WI38 (cell line): ENCODE measurements at regions not wholly inside any gene's neighbourhood (a gene's known extent, or its start where the extent isn't known, plus 50 kb on each side); places are given as distances from the start of the nearest gene placed in this dataset.
"Not testable (repeated sequence)": the region's sequence is repeated elsewhere in the genome, so short reads cannot be mapped to it uniquely, and the experiment has no call there.

Experiments
- H3K4me3 ChIP-seq: 2 replicates; pipeline ENCODE4 v1.5.1; 2011; ENCODE audit warnings: low read depth, mild to moderate bottlenecking, control low read depth, low read length
- TF ChIP-seq, protein P1 (sequence below): IDR thresholded peaks from 2 replicates; pipeline ENCODE4 v1.5.1; 2012; ENCODE audit warnings: low read depth, mild to moderate bottlenecking, control low read depth, low read length

DNA sequence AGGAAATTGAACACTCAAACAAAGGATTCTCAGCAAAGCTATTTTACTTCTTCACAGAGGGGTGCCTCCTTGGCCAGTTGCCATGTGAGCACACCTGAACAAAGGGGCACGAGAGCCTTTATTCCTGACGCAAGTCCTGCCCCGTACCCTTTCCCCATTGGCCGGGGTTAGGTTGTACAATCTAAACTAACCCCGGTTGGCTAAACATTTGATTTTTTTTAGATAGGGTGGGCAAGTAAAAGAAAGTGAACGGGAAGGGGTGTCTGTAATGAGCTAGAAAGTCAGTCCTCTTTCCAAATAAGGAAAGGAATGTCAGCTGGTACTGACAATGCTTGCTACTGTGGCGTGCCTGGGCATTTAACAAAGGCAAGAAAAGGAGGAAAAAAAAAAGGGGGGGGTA is 135.5 kb upstream of the CDKN3 start:
- no peak overlapping the region for H3K4me3 ChIP-seq
- TF ChIP-seq, protein P1, sequence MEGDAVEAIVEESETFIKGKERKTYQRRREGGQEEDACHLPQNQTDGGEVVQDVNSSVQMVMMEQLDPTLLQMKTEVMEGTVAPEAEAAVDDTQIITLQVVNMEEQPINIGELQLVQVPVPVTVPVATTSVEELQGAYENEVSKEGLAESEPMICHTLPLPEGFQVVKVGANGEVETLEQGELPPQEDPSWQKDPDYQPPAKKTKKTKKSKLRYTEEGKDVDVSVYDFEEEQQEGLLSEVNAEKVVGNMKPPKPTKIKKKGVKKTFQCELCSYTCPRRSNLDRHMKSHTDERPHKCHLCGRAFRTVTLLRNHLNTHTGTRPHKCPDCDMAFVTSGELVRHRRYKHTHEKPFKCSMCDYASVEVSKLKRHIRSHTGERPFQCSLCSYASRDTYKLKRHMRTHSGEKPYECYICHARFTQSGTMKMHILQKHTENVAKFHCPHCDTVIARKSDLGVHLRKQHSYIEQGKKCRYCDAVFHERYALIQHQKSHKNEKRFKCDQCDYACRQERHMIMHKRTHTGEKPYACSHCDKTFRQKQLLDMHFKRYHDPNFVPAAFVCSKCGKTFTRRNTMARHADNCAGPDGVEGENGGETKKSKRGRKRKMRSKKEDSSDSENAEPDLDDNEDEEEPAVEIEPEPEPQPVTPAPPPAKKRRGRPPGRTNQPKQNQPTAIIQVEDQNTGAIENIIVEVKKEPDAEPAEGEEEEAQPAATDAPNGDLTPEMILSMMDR = no peak

DNA sequence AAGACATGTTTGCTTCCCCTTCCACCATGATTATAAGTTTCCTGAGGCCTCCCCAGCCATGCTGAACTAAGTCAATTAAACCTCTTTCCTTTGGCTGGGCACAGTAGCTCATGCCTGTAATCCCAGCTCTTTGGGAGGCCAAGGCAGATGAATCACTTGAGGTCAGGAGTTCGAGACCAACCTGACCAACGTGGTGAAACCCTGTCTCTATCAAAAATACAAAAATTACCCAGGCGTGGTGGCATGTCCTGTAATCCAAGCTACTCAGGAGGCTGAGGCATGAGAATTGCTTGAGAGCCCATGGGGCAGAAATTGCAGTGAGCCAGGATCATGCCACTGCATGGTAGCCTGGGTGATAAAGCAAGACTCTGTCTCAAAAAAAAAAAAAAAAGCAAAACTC is 130.2 kb upstream of the CDKN3 start:
- not testable (repeated sequence) for H3K4me3 ChIP-seq

DNA sequence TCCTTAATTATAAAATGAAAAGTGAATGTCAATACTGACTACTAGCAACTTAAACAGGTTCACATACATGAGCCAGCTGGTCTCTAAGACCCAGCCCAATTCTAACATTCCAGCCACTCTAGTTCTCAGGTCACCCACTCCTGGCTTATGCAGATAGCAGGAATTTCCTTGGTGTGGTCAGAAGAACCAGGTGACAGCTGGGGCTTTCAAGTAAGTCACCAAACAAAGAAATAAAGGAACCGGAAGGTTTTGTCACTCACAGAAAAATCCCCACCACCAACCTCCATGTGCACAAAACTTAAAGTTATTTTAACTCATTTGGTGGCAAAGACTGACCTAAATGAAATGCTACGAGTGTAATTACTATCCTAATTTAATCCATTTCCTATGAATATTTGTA is 129.6 kb upstream of the CDKN3 start:
- no peak overlapping the region for H3K4me3 ChIP-seq
- TF ChIP-seq, protein P1 = no peak

DNA sequence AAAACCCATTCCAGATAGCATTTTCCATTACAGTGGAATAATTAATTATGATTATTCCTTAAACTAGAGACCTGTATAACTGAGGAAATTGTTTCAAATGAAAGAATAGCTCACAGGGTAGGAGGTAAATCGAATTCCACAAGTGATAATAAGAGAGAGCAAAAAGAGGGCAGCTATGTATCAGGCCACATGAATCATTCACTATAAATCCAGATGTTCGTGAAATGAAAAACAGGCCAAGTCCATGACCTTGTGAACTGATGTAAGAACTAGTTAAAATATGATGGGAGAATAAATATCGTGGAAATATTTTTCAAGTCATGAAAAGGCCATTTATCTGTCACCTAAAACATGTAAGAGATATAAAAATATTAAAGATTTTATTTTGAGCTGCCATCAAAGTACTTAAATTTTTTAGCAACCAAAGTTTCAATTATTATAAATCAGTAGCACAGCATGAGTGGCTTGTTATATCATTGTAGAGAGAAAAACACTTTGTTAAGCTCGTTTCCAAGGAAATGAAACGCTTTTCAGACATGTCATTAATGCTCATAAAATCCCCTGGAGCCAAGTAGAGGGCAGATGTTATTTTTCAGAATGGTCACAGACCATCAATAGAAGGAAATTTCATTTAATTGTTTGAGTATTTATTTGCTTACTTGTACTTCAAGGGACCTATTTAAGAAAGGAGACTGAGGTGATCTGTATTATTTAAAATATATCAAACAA is 120.6 kb upstream of the CDKN3 start:
- TF ChIP-seq, protein P1 = no peak

DNA sequence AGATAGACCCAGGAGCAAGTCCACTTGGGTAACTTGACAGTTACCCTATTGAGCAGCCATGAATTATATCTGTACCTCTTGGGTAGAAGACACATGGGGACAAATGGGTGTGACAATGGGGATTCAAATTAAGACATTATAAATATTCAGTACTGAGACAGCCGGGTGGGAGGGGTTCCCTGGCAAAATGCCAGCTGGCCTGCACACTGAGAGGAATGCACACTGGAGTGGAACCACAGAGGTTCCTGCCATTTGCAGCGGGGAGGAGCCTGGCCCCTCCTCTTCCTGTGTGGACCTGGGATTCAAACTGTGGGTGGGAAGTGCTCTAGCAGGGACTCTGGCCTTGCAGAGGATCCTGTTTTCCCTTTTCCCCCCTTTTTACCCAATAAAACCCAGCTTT is 118.7 kb upstream of the CDKN3 start:
- no peak overlapping the region for H3K4me3 ChIP-seq
- TF ChIP-seq, protein P1 = no peak

More for the DNA sequence above, 120.6 kb upstream of the CDKN3 start:
- no peak overlapping the region for H3K4me3 ChIP-seq

DNA sequence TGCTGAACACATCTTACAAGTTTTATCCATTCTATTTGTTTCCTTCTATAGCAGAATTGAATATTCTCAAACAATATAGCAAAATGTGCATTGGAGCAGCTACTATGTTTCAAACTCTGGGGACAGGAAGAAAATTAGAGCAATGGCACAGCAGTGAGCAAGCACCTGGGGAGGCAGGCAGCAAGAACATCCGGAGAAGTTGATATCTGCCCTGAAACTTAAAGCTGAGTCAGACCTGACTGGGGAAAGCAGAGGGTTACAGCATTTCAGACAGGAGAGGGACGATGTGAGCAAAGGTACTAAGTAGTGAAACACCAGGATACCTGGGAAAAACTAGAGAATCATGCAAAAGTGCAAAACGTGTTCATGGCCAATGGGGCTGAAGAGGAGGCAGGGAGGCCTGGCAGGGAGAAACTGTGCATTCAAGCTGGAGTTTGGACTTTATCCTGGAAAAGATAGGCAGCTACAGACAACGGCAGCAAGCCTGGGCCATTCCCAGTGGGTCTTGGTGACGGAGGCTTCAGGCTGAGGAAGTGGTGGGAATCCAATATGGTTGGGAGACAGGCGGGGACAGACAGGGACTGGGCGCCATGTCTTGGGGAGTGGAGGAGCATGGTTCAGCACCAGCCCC is 118.0 kb upstream of the CDKN3 start:
- TF ChIP-seq, protein P1 = no peak
- no peak overlapping the region for H3K4me3 ChIP-seq

DNA sequence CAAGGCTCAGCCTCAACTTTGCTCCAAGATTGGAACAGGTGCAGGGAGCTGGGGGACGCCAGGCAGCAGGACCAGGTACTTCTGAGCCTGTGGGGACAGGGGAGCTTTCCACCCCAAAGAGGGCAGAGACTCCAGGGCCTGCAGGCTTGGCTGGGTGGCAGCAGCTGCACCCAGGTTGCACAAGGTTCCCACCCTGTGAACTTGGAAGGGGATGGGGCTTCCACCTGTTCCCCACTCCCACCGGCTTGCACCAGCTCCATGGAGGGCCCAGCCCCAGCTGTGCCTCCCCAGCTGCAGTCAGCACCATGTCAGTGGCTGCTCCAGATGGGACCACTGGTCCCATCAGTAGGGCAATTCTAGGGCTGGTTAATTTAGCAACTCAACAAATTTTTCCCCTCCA is 114.0 kb upstream of the CDKN3 start:
- no peak overlapping the region for H3K4me3 ChIP-seq
- TF ChIP-seq, protein P1 = no peak
